ENCODE measurements at regions not wholly inside any gene's neighbourhood (a gene's known extent, or its start where the extent isn't known, plus 50 kb on each side); places are given as distances from the start of the nearest gene placed in this dataset.

- TF ChIP-seq CTCF (IDR thresholded peaks at IDR 0.05; ENCODE audit: borderline replicate concordance, extremely low read depth, low read length, poor library complexity, severe bottlenecking) = no peak
- no peak for TF ChIP-seq EZH2 (IDR thresholded peaks at IDR 0.05; ENCODE audit: borderline replicate concordance, low read depth, low read length, severe bottlenecking)
These were observed 127.1 kb downstream of the SEMA6D start for GRCh38 chr15:47844437-47844836.

Measured in DND-41 (cell line).